Large intestine (tissue), 3 donors: ENCODE measurements at regions not wholly inside any gene's neighbourhood (a gene's known extent, or its start where the extent isn't known, plus 50 kb on each side); places are given as distances from the start of the nearest gene placed in this dataset.

Experiments
- DNase-seq, 2 donors: peaks; one replicate each; pipeline versions ENCODE4 v3.0.0 to v3.0.0-alpha.2; 2013
- H3K27ac ChIP-seq: one replicate; pipeline ENCODE4 v1.5.1; 2013; ENCODE audit warnings: low read length
- H3K27me3 ChIP-seq: 2 replicates; pipeline ENCODE4 v1.6.1; 2013; ENCODE audit warnings: low read length; ENCODE audit not compliant: control insufficient read depth, insufficient read depth
- H3K36me3 ChIP-seq: 2 replicates; pipeline ENCODE4 v1.6.1; 2013; ENCODE audit warnings: low read length; ENCODE audit not compliant: control insufficient read depth, insufficient read depth
- H3K4me1 ChIP-seq: one replicate; pipeline ENCODE4 v1.6.1; 2013; ENCODE audit warnings: low read length; ENCODE audit not compliant: control insufficient read depth, insufficient read depth
- H3K4me3 ChIP-seq: one replicate; pipeline ENCODE4 v1.5.1; 2013; ENCODE audit warnings: low read length
- H3K9me3 ChIP-seq: one replicate; pipeline ENCODE4 v1.6.1; 2013; ENCODE audit warnings: mild to moderate bottlenecking, low read depth, low read length, moderate library complexity; ENCODE audit not compliant: control insufficient read depth
- WGBS: methylation state at CpG from one replicate; pipeline ENCODE4 v1.1.5; 2013; ENCODE audit warnings: low lambda C conversion rate; ENCODE audit not compliant: insufficient coverage; 5-methylcytosine and 5-hydroxymethylcytosine counted together

DNA sequence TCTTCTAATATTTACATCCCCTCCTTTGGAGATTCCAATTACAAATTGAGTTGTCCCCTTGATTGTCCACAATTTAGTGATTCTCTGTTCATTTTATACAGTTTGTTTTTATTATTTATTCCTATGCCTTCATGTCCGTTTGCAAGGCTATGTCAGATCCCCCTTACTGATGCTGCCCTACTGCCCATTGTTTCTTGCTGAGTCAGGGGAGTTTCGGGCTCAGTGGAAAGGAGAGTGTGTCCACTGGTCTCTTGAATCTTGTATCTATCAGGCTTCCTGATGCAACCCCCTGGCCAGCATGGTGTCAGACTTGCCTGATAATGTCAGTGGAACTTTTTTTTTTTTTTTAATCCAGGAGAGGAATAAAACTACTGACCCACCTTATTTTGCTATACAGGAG lies 384.4 kb downstream of the CDC14C start:
- Histone ChIP-seq H3K4me1 (no peaks in the 10 kb centered on the region), H3K27me3 (no peaks in the 10 kb centered on the region), H3K9me3 (no peaks in the 10 kb centered on the region), H3K27ac (no peak overlapping the region), H3K4me3 (no peak overlapping the region), H3K36me3 (no peaks in the 10 kb centered on the region)
- DNase-seq: no peak
- WGBS: no CpG with 5 or more reads among the region's 2 CpGs

DNA sequence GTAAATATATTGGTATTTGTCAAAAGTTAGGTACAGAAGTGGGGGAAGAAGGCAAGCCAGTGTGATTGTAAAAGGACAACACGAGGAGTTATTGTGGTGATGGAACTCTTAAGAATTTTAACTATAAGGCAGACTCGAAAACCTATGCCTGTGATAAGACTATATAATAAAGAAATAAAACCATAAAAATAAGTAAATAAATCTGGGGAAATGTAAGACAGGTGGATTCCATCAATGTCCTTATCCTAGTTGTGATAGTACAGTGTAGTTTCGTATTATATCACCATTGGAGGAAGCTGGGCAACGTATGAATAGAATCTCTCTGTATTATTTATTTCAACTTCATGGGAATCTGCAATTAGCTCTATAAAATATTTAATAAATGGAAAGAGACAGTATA lies 395.7 kb downstream of the CDC14C start:
- Histone ChIP-seq H3K27ac (no peak overlapping the region), H3K9me3 (no peaks in the 10 kb centered on the region), H3K27me3 (no peaks in the 10 kb centered on the region), H3K36me3 (no peaks in the 10 kb centered on the region), H3K4me1 (no peaks in the 10 kb centered on the region), H3K4me3 (no peak overlapping the region)
- no peak for DNase-seq
- 33% methylated on average over 1 of the region's 4 CpGs for WGBS

DNA sequence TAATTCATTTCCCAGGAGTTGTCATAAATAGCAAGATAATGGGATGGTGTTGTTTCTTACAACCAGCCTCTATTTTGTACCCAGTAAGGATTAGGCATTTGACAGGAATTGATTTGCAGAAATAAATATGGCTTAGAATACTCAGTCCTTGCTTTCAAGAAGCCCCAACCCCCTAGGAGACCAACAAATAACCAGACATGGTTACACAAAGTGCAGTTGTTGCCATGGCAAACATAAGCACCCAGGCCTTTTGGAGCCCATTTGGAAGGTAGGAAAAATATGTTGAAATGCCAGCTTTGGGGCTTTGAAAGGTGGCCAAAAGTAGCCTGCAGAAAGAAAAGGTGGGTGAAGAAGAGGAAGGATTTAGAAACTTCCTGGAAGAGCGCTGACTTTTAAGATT lies 397.5 kb downstream of the CDC14C start:
- no peak for DNase-seq
- no peaks in the 10 kb centered on the region for H3K4me1 ChIP-seq
- no peaks in the 10 kb centered on the region for H3K36me3 ChIP-seq
- H3K27me3 ChIP-seq: no peaks in the 10 kb centered on the region
- 80% methylated on average over 1 of the region's 1 CpG for WGBS
- no peak overlapping the region for H3K4me3 ChIP-seq
- no peak overlapping the region for H3K27ac ChIP-seq
- H3K9me3 ChIP-seq: no peaks in the 10 kb centered on the region

DNA sequence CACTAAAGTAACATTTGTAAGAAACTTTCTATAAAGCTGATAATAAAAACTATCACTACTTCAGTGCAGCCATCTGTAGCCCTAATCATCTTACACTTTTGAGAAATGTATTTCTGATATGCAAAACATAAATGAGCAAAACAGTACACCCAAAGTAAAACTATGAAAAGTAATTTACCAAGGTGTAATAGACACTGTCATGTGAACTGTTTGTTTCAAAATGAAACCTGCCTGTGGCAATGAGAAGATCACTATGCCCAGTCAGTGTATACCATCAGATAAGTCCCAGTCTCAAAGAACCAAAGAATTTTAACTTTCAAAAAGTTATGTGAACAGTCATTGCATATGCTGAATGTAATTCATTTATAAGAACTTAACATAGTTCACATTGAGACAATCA lies 398.1 kb downstream of the CDC14C start:
- Histone ChIP-seq H3K27ac (no peak overlapping the region), H3K36me3 (no peaks in the 10 kb centered on the region), H3K9me3 (no peaks in the 10 kb centered on the region), H3K27me3 (no peaks in the 10 kb centered on the region), H3K4me1 (no peaks in the 10 kb centered on the region), H3K4me3 (no peak overlapping the region)
- DNase-seq: no peak

DNA sequence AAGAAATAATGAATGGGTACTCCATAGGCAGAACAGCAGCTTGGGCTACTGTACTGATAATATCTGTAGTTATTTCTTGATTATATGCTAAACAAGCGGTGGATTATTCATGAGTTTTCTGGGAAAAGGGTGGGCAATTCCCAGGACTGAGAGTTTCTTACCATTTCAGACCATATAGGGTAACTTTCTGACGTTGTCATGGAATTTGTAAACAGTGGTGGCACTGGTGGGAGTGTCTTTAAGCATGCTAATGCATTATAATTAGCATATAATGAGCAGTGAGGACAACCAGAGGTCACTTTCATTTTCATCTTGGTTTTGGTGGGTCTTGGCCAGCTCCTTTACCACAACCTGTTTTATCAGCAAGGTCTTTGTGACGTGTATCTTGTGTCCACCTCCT lies 399.7 kb downstream of the CDC14C start:
- H3K27ac ChIP-seq: no peak overlapping the region
- no CpG with 5 or more reads among the region's 3 CpGs for WGBS
- H3K4me1 ChIP-seq: no peaks in the 10 kb centered on the region
- H3K36me3 ChIP-seq: no peaks in the 10 kb centered on the region
- no peak for DNase-seq
- H3K4me3 ChIP-seq: no peak overlapping the region
- no peaks in the 10 kb centered on the region for H3K27me3 ChIP-seq
- no peaks in the 10 kb centered on the region for H3K9me3 ChIP-seq

DNA sequence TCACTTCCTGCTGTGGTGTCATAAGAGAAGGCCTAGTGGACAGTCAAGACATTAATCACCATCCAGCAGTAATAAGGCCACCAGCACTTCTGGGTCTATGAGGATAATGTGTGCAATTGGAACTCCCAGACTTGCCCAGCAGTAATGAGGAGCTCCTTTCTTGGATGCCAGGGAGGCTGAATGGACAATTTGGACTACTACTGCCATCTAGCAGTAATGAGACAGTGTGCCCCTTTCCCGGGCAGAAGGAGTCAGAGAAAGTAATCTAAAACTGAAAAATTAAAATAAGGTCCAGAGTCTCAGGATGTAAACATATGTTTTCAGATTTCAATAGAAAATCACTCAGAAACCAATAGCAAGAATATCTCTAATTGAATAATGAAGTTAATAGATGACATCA lies 400.4 kb downstream of the CDC14C start:
- no peak overlapping the region for H3K27ac ChIP-seq
- no peaks in the 10 kb centered on the region for H3K36me3 ChIP-seq
- H3K4me1 ChIP-seq: no peaks in the 10 kb centered on the region
- 80% methylated on average over 1 of the region's 1 CpG for WGBS
- DNase-seq: no peak
- no peak overlapping the region for H3K4me3 ChIP-seq
- H3K27me3 ChIP-seq: no peaks in the 10 kb centered on the region
- H3K9me3 ChIP-seq: no peaks in the 10 kb centered on the region

DNA sequence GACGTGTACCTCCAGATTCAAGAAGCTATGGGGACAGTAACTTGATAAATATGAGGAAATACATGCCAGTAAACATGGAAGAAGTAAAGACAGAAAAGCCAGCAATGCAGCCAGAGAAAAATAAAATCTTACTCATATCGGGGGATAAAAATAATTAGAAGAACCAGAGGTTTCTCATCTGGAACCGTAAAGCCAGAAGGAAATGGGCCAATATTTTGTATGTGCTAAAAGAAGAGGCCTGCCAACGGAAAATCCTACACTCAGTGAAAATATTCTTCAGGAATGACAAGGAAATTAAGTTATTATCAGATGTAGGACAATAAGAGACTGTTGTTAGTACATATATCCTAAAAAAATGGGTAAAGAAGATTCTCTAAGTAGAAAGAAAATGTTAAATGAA lies 401.2 kb downstream of the CDC14C start:
- no peak for DNase-seq
- no peak overlapping the region for H3K4me3 ChIP-seq
- no peaks in the 10 kb centered on the region for H3K36me3 ChIP-seq
- no peaks in the 10 kb centered on the region for H3K9me3 ChIP-seq
- 78% methylated on average over 3 of the region's 4 CpGs for WGBS
- no peak overlapping the region for H3K27ac ChIP-seq
- H3K4me1 ChIP-seq: no peaks in the 10 kb centered on the region
- no peaks in the 10 kb centered on the region for H3K27me3 ChIP-seq

DNA sequence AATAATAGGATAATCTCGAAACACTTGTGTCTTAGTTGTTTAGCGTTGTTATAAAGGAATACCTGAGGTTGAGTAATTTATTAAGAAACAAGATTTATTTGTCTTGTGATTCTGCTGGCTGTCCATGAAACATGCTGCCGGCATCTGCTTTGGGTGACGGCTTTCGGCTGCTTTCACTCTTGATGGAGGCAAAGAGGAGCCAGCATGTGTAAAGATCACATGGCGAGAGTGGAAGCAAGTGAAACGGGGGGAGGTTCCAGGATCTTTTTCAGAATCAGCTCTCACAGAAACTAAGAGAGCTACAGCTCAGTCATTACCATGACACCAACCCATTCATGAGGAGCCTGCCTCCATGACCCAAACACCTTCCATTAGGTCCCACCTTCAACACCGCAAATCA lies 402.8 kb downstream of the CDC14C start:
- WGBS: 90% methylated on average over 4 of the region's 8 CpGs
- no peaks in the 10 kb centered on the region for H3K27me3 ChIP-seq
- H3K27ac ChIP-seq: no peak overlapping the region
- DNase-seq: no peak
- no peaks in the 10 kb centered on the region for H3K9me3 ChIP-seq
- H3K36me3 ChIP-seq: no peaks in the 10 kb centered on the region
- no peaks in the 10 kb centered on the region for H3K4me1 ChIP-seq
- H3K4me3 ChIP-seq: no peak overlapping the region

DNA sequence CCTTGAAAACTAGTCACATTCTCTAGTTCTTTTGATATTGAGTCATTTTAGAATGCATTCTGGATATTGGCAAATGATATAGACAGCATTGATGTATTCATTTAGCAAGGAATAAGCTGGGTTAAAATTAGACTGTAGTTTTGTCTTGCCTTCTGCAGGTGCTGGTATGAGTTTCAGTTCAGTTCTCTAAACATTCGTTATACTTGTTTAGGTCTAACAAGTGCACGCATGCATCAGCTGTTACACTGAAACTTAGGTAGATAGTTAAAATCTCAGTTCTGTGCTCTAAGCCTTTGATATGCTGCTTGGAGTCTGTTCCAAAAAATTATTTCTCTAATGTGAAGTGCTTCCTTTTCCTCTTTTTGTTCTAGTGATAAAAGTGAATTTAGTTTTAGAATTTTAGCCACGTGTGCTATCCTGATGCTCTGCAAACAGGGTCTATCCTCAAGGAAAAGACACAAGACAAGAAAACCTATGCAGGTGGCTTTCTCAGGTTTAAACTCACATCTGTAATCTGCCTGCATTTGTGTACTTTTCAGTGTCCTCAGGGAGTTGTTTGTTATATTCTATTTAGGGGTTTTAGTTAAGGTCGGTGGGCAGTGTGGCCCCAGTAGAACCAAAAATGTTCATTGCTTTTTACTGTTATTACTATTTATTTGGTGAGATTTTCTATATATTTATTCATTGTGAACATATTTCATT lies 409.0 kb downstream of the CDC14C start:
- no peaks in the 10 kb centered on the region for H3K36me3 ChIP-seq
- H3K27me3 ChIP-seq: no peaks in the 10 kb centered on the region
- DNase-seq: no peak
- no peak overlapping the region for H3K27ac ChIP-seq
- WGBS: 80% methylated on average over 1 of the region's 4 CpGs
- no peaks in the 10 kb centered on the region for H3K9me3 ChIP-seq
- no peak overlapping the region for H3K4me3 ChIP-seq
- no peaks in the 10 kb centered on the region for H3K4me1 ChIP-seq

DNA sequence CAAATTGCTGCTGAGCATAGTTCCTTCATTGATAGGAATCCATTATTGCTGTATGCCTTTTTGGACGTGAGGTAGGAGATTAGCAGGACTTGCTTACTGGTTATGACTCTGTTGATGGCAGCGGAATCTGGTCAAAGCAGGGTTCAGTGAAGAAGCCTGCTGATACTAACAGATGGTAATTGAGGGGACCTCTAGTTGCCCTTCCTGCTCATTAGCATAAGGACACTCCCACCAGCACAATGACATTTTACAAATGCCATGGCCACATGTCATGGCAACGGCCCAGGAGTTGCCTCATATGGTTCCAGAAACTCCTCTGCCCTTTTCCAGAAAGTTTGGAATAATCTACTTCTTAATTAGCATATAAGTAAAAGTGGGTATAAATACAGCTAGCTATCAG lies 417.5 kb downstream of the CDC14C start:
- Histone ChIP-seq H3K27ac (no peak overlapping the region), H3K36me3 (no peaks in the 10 kb centered on the region), H3K4me1 (no peaks in the 10 kb centered on the region), H3K27me3 (no peaks in the 10 kb centered on the region), H3K4me3 (no peak overlapping the region), H3K9me3 (no peaks in the 10 kb centered on the region)
- WGBS: no CpG with 5 or more reads among the region's 3 CpGs
- no peak for DNase-seq

DNA sequence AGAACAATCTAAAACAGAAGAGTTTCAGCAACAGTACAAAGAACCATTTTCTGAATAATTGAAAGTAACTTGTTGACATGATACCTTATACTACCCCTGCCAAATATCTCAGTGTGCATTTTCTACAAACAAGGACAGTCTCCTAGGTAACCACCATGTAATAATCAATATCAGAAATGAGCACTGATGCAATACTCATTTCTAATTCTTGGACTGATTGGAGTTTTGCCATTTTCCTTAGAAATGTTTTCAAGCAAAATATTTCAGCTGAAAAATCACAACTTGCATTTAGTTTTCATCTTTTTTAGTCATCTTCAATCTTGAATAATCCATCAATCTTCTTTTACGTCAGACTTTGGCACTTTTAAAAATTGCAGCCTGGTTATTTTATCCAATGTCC lies 420.2 kb downstream of the CDC14C start:
- no peak overlapping the region for H3K4me3 ChIP-seq
- 100% methylated on average over 1 of the region's 1 CpG for WGBS
- DNase-seq: no peak
- no peaks in the 10 kb centered on the region for H3K36me3 ChIP-seq
- no peaks in the 10 kb centered on the region for H3K27me3 ChIP-seq
- H3K4me1 ChIP-seq: no peaks in the 10 kb centered on the region
- no peaks in the 10 kb centered on the region for H3K9me3 ChIP-seq
- H3K27ac ChIP-seq: no peak overlapping the region
